Astrocyte of the spinal cord (primary cell): ENCODE measurements at regions not wholly inside any gene's neighbourhood (a gene's known extent, or its start where the extent isn't known, plus 50 kb on each side); places are given as distances from the start of the nearest gene placed in this dataset.

Source experiments
- DNase-seq: peaks from one replicate; pipeline ENCODE4 v3.0.0; 2011; ENCODE audit warnings: low read depth, low spot score
- H3K4me3 ChIP-seq: 2 replicates; pipeline ENCODE4 v1.5.1; 2011; ENCODE audit warnings: low read depth, mild to moderate bottlenecking, low read length, moderate library complexity
- CTCF ChIP-seq: IDR thresholded peaks from 2 replicates; pipeline ENCODE4 v1.5.1; 2012; ENCODE audit warnings: low read depth, mild to moderate bottlenecking, low read length, inconsistent platforms
- in situ Hi-C: cut with HindIII; loops from 2 replicates; pipeline ENCODE4 v1.10.0; 2017; ENCODE audit warnings: low sequenced_read_pairs

GRCh38 chr2:142307086-142307485 lies 176.3 kb upstream of the LRP1B start:
- no peak for DNase-seq
- TF ChIP-seq CTCF: no peak
- in situ Hi-C loops: no loop called here
- H3K4me3 ChIP-seq: no peak overlapping the region

- in situ Hi-C loops: no loop called here
- no peak for TF ChIP-seq CTCF
- H3K4me3 ChIP-seq: no peak overlapping the region
- DNase-seq: peak; percentile 70
These were observed 175.3 kb upstream of the LRP1B start for GRCh38 chr2:142306131-142306530.

- H3K4me3 ChIP-seq: no peak overlapping the region
- in situ Hi-C loops: no loop called here
- no peak for DNase-seq
- no peak for TF ChIP-seq CTCF
These were observed 169.7 kb upstream of the LRP1B start for GRCh38 chr2:142300517-142300916.

GRCh38 chr2:142299021-142299420 lies 168.2 kb upstream of the LRP1B start:
- in situ Hi-C loops: no loop called here

GRCh38 chr2:142294225-142294624 lies 163.4 kb upstream of the LRP1B start:
- TF ChIP-seq CTCF: no peak
- in situ Hi-C loops: no loop called here
- H3K4me3 ChIP-seq: no peak overlapping the region
- DNase-seq: no peak

More at GRCh38 chr2:142299021-142299420, 168.2 kb upstream of the LRP1B start:
- no peak for DNase-seq
- no peak overlapping the region for H3K4me3 ChIP-seq
- no peak for TF ChIP-seq CTCF

- TF ChIP-seq CTCF: no peak
- DNase-seq: no peak
- no peak overlapping the region for H3K4me3 ChIP-seq
- in situ Hi-C loops: no loop called here
These were observed 161.2 kb upstream of the LRP1B start for GRCh38 chr2:142291969-142292368.

- H3K4me3 ChIP-seq: no peak overlapping the region
- no peak for TF ChIP-seq CTCF
- DNase-seq: peak; percentile 56
- in situ Hi-C loops: no loop called here
These were observed 160.1 kb upstream of the LRP1B start for GRCh38 chr2:142290931-142291330.
